Medulla oblongata (tissue), 1 donor: ENCODE measurements at regions not wholly inside any gene's neighbourhood (a gene's known extent, or its start where the extent isn't known, plus 50 kb on each side); places are given as distances from the start of the nearest gene placed in this dataset.
A peak's percentile ranks its signal among the peaks of the same experiment; 100 is the strongest.
"Not testable (repeated sequence)": the region's sequence is repeated elsewhere in the genome, so short reads cannot be mapped to it uniquely, and the experiment has no call there.

Source experiments
- DNase-seq: peaks from one replicate; pipeline ENCODE4 v3.0.0-alpha.2; 2015; ENCODE audit errors: extremely low spot score

- no peak for DNase-seq
Measured at GRCh38 chr11:90323289-90323688, 100.4 kb upstream of the CHORDC1 start.

GRCh38 chr11:90321018-90321417, 98.2 kb upstream of the CHORDC1 start:
- DNase-seq, result no peak

GRCh38 chr11:90318651-90319050, 95.8 kb upstream of the CHORDC1 start:
- no peak for DNase-seq

- DNase-seq, result no peak
Measured at GRCh38 chr11:90310210-90310609, 87.4 kb upstream of the CHORDC1 start.

- no peak for DNase-seq
Measured at GRCh38 chr11:90309693-90310092, 86.8 kb upstream of the CHORDC1 start.

- DNase-seq, result no peak
Measured at GRCh38 chr11:90294526-90294925, 71.7 kb upstream of the CHORDC1 start.

- no peak for DNase-seq
Measured at GRCh38 chr11:90294091-90294490, 71.2 kb upstream of the CHORDC1 start.

- peak; percentile 16 for DNase-seq
Measured at GRCh38 chr11:90288212-90288821, 65.5 kb upstream of the CHORDC1 start.

GRCh38 chr11:90286640-90287039, 63.8 kb upstream of the CHORDC1 start:
- no peak for DNase-seq

- DNase-seq, result peak; percentile 40
Measured at GRCh38 chr11:90284171-90284570, 61.3 kb upstream of the CHORDC1 start.

GRCh38 chr11:90282551-90283071, 59.8 kb upstream of the CHORDC1 start:
- not testable (repeated sequence) for DNase-seq

- no peak for DNase-seq
Measured at GRCh38 chr11:90274362-90274761, 51.5 kb upstream of the CHORDC1 start.
